ENCODE measurements at regions not wholly inside any gene's neighbourhood (a gene's known extent, or its start where the extent isn't known, plus 50 kb on each side); places are given as distances from the start of the nearest gene placed in this dataset.
"Not testable (repeated sequence)": the region's sequence is repeated elsewhere in the genome, so short reads cannot be mapped to it uniquely, and the experiment has no call there.

GRCh38 chr3:175957427-175957826, 1098.3 kb downstream of the NAALADL2 start:
- DNase-seq (ENCODE audit: low spot score), result no peak

- peak; percentile 8 for DNase-seq (ENCODE audit: low spot score)
Observed at GRCh38 chr3:175956964-175957363, 1097.8 kb downstream of the NAALADL2 start.

GRCh38 chr3:175951047-175951694, 1092.0 kb downstream of the NAALADL2 start:
- DNase-seq (ENCODE audit: low spot score), result peak; percentile 71

- no peak for DNase-seq (ENCODE audit: low spot score)
Observed at GRCh38 chr3:175948041-175948440, 1088.9 kb downstream of the NAALADL2 start.

GRCh38 chr3:175941352-175941751, 1082.2 kb downstream of the NAALADL2 start:
- peak; percentile 31 for DNase-seq (ENCODE audit: low spot score)

GRCh38 chr3:175940881-175941280, 1081.7 kb downstream of the NAALADL2 start:
- DNase-seq (ENCODE audit: low spot score), result peak; percentile 36

- peak; percentile 81 for DNase-seq (ENCODE audit: low spot score)
Observed at GRCh38 chr3:175940243-175940642, 1081.1 kb downstream of the NAALADL2 start.

GRCh38 chr3:175937367-175937766, 1078.2 kb downstream of the NAALADL2 start:
- DNase-seq (ENCODE audit: low spot score), result not testable (repeated sequence)

GRCh38 chr3:175932586-175932985, 1073.5 kb downstream of the NAALADL2 start:
- DNase-seq (ENCODE audit: low spot score), result peak; percentile 10

- DNase-seq (ENCODE audit: low spot score), result no peak
Observed at GRCh38 chr3:175919133-175919532, 1060.0 kb downstream of the NAALADL2 start.

GRCh38 chr3:175916191-175916934, 1057.2 kb downstream of the NAALADL2 start:
- no peak for DNase-seq (ENCODE audit: low spot score)

- DNase-seq (ENCODE audit: low spot score), result no peak
Observed at GRCh38 chr3:175914785-175915184, 1055.7 kb downstream of the NAALADL2 start.

GRCh38 chr3:175913286-175913685, 1054.2 kb downstream of the NAALADL2 start:
- DNase-seq (ENCODE audit: low spot score), result no peak

- no peak for DNase-seq (ENCODE audit: low spot score)
Observed at GRCh38 chr3:175911937-175912336, 1052.8 kb downstream of the NAALADL2 start.

- no peak for DNase-seq (ENCODE audit: low spot score)
Observed at GRCh38 chr3:175902226-175902625, 1043.1 kb downstream of the NAALADL2 start.

GRCh38 chr3:175898194-175898593, 1039.1 kb downstream of the NAALADL2 start:
- DNase-seq (ENCODE audit: low spot score), result no peak

- no peak for DNase-seq (ENCODE audit: low spot score)
Observed at GRCh38 chr3:175896655-175897054, 1037.5 kb downstream of the NAALADL2 start.

- no peak for DNase-seq (ENCODE audit: low spot score)
Observed at GRCh38 chr3:175895731-175896130, 1036.6 kb downstream of the NAALADL2 start.

- no peak for DNase-seq (ENCODE audit: low spot score)
Observed at GRCh38 chr3:175893566-175893965, 1034.4 kb downstream of the NAALADL2 start.

- DNase-seq (ENCODE audit: low spot score), result no peak
Observed at GRCh38 chr3:175890066-175890465, 1030.9 kb downstream of the NAALADL2 start.

- DNase-seq (ENCODE audit: low spot score), result no peak
Observed at GRCh38 chr3:175885231-175885766, 1026.2 kb downstream of the NAALADL2 start.

- DNase-seq (ENCODE audit: low spot score), result no peak
Observed at GRCh38 chr3:175879417-175879816, 1020.3 kb downstream of the NAALADL2 start.

GRCh38 chr3:175869404-175869803, 1010.3 kb downstream of the NAALADL2 start:
- DNase-seq (ENCODE audit: low spot score), result no peak
